Fibroblast of gingiva (primary cell): ENCODE measurements at regions not wholly inside any gene's neighbourhood (a gene's known extent, or its start where the extent isn't known, plus 50 kb on each side); places are given as distances from the start of the nearest gene placed in this dataset.
A peak's percentile ranks its signal among the peaks of the same experiment; 100 is the strongest.

Source experiments
- DNase-seq: peaks from one replicate; pipeline ENCODE4 v3.0.0-alpha.2; 2011; ENCODE audit warnings: low read depth

DNA sequence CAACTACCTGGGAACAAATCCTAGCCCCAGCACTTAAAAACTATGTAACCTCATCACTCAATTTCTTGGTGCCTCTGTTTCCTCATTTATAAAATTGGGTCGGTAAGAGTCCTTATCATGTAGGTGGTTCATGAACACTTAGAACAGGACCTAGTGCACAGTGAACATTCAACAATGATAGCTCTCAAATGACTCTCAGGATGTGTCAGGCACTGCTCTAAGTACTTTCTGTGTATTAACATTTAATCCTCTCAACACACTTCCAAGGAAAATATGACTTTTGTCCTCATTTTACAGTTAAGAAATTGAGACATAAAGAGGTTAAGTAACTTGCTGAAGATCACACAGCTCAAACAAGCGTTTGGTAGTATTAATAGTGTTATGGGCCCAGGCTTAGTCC, 202.1 kb upstream of the KLF4 start:
- no peak for DNase-seq

DNA sequence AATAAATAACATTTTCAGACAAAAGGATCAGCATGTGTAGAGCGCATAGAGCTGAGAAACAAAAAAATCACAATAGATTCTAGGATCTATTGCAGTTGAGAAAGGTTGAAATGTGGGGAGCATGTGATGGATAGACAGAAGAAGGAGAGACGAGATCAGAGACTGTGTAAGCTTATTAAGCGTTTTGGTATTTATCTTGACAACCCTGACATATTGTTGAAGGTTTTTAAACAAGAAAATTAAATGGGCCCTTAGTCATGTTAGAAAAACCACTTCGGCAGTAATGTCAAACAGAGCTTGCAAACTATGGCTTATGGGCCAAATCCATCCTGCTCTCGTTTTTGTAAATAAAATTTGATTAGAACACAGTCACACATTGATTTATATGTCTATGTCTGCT, 200.5 kb upstream of the KLF4 start:
- no peak for DNase-seq

DNA sequence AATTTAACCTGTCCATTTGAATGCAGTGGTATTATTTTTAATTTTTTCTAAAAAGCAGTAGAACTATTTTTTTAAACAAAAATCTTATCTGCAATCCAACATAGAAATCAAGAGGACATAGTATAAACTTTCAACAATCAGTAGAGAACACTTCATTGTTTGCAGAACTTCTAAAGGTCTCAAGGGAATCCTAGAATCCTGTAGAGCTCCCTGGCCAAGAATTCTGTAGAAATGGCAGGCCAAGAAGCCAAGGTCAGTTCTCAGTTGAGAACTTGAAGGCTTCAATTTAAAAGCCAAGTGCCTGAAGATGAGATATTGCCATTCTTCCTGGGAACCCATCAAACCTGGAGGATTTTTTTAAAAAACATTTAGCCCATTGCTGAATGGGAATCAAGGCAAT, 199.2 kb upstream of the KLF4 start:
- DNase-seq: peak; percentile 71

DNA sequence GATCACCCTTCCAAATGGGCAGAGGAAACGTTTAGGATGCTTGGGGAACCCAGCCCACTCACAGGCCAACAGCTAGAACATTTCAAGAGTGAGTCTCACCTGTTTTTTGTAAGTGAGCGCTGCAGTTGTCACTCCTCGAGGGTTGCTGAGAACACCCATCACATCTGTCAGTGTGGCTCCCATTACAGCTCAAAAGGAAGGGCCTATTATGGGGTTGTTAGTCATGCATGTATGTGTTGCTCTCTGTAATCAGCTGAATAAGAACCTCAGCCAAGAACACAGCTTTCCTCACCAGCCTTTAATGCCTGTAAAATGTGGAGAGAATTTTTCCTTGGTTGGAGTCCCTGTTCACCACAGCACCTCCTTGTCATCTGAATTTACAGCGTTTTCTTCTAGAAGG, 196.3 kb upstream of the KLF4 start:
- DNase-seq: peak; percentile 10

GRCh38 chr9:107685376-107685775, 195.8 kb upstream of the KLF4 start:
- DNase-seq: no peak

- no peak for DNase-seq
These were observed 194.7 kb upstream of the KLF4 start for GRCh38 chr9:107684224-107684623.

GRCh38 chr9:107683566-107683965, 194.0 kb upstream of the KLF4 start:
- DNase-seq: no peak

GRCh38 chr9:107681988-107682387, 192.4 kb upstream of the KLF4 start:
- DNase-seq: no peak

- no peak for DNase-seq
These were observed 186.0 kb upstream of the KLF4 start for GRCh38 chr9:107675351-107676259.

- DNase-seq: peak; percentile 83
These were observed 185.2 kb upstream of the KLF4 start for GRCh38 chr9:107674721-107675277.

GRCh38 chr9:107673861-107674720, 184.5 kb upstream of the KLF4 start:
- no peak for DNase-seq

GRCh38 chr9:107671588-107671987, 182.0 kb upstream of the KLF4 start:
- no peak for DNase-seq

DNA sequence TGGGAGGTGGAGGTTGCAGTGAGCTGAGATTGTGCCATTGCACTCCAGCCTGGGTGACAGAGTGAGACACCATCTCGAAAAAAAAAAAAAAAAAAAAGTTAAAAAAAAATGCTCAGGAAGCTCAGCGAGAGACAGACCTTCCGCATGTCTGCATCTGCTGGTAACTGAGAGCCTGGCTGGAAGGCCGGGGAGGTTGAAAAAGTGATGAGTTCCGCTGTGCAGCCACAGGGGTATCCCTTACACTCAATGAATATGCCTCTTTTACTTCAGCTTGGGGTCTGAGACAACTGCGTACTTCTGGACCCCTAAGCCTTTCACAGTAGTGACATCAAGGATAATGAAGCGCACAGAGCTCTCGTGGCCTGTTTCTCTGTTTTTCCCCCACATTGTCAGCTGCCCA, 179.9 kb upstream of the KLF4 start:
- no peak for DNase-seq

GRCh38 chr9:107667231-107668070, 177.9 kb upstream of the KLF4 start:
- DNase-seq: no peak

- DNase-seq: no peak
These were observed 175.5 kb upstream of the KLF4 start for GRCh38 chr9:107665057-107665456.

GRCh38 chr9:107660976-107661375, 171.4 kb upstream of the KLF4 start:
- no peak for DNase-seq

DNA sequence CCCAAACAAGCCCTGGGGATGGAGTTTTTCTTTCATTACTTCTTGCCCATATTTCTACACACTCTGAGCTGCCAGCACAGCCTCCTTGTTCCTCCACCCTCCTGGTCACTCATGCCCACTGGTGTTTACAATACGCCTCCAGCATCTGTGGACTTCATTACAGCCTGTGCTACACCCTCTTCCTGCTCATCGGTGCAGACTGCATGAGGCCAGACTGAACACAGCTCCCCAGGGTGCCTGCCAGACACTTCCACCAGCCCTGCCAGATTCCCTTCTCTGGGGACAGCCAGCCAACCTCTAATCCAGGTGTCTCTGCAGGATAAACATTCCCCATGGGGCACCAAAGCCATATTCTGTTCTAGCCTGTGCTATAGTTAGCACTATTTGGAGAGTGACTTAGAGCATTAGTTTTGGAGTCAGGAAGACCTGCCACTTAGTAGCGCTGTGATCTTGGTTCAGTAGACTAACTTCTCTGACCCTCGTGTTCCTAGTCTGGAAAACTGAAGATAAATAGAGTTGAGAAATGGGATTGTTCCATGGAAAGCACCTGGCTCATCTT, 163.8 kb upstream of the KLF4 start:
- peak; percentile 24 for DNase-seq

- no peak for DNase-seq
These were observed 161.4 kb upstream of the KLF4 start for GRCh38 chr9:107650995-107651394.

DNA sequence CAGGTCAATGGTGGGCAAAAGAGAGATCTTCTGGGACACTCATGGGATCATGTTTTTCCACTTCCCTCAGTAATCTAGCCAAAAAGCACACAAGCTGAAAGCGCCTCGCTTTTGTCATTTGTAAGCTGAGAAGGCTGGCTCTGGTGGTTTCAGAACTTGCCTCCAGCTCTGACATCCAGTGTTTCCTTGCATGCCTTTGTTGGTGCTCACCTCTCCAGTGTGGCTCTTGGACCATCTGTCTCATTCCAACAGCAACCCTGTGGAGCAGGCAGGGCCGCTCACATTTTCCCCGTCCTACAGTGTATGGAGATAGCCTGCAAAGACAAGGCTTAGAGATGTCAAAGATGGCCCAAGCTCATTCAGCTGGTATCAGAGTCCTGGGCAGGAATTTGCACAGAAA, 160.8 kb upstream of the KLF4 start:
- peak; percentile 86 for DNase-seq

- peak; percentile 71 for DNase-seq
These were observed 158.7 kb upstream of the KLF4 start for GRCh38 chr9:107648153-107648715.

DNA sequence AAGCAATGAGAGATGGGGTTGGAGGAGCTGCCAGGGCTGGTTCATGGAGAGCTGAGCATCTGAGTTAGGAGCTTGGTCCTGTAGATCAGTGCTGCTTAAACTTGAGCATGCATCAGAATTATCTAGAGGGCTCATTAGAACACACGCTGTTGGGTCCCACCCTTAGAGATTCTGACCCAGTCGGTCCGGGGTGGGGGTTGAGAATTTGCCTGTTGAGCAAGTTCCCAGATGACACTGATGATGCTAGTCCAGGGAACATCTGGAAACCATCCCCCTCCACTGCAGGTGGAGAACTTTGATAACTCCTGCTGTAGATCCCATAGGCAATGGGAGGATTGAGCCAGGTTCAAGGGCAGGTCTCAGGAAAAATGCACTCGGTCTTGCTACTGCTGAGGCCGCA, 158.0 kb upstream of the KLF4 start:
- no peak for DNase-seq
